ENCODE measurements at regions not wholly inside any gene's neighbourhood (a gene's known extent, or its start where the extent isn't known, plus 50 kb on each side); places are given as distances from the start of the nearest gene placed in this dataset.

DNA sequence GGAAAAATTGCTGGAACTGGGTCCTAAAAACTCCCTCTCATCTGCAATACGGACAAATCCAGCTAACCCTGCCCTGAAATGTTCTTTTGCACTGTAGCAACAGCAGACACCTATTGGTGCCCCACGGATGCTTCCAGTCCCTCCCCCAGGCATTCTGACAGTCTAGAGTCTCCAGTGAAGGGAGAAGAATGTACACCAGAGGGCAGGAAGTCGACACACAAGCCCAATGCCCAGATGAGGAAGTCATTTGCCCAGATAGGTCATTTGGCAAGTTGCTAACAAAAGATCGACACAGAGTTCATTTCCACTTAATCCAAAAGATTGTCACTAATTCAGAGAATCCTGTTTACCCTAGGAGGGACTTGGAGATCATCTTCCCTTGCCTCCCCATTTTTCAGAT lies 293.0 kb upstream of the PRDM1 start:
- Histone ChIP-seq H3K4me3 (ENCODE audit: insufficient read depth, low read depth, low read length) (no peak overlapping the region), H3K9ac (ENCODE audit: low read length) (no peak overlapping the region), H2AFZ (ENCODE audit: low read depth, low read length) (no peak overlapping the region), H3K4me1 (ENCODE audit: insufficient read depth, low read length) (no peaks in the 10 kb centered on the region), H3K27me3 (ENCODE audit: insufficient read depth, low read length) (no peaks in the 10 kb centered on the region), H3K4me2 (ENCODE audit: low read length) (no peak overlapping the region), H3K27ac (ENCODE audit: low read depth, low read length) (no peak overlapping the region), H3K79me2 (ENCODE audit: insufficient read depth, low read length) (no peaks in the 10 kb centered on the region), H3K36me3 (ENCODE audit: insufficient read depth, low read length) (no peaks in the 10 kb centered on the region), H4K20me1 (ENCODE audit: insufficient read depth, low read length) (no peaks in the 10 kb centered on the region), H3K9me3 (ENCODE audit: insufficient read depth, low read depth, low read length) (no peaks in the 10 kb centered on the region)
- Mint-ChIP-seq H3K9me3 (ENCODE audit: unreplicated experiment) (no peaks in the 10 kb centered on the region), H3K36me3 (ENCODE audit: low read depth, unreplicated experiment) (no peaks in the 10 kb centered on the region), H3K4me1 (ENCODE audit: low read depth, unreplicated experiment) (peaks cover 3% of the 10 kb centered on the region), H3K4me3 (ENCODE audit: unreplicated experiment) (no peak overlapping the region), H3K27ac (ENCODE audit: unreplicated experiment) (no peak overlapping the region), H3K27me3 (ENCODE audit: low read depth, unreplicated experiment) (no peaks in the 10 kb centered on the region)
- FAIRE-seq: no peak
- DNase-seq (ENCODE audit: low read depth): no peak
- TF ChIP-seq, protein P1, sequence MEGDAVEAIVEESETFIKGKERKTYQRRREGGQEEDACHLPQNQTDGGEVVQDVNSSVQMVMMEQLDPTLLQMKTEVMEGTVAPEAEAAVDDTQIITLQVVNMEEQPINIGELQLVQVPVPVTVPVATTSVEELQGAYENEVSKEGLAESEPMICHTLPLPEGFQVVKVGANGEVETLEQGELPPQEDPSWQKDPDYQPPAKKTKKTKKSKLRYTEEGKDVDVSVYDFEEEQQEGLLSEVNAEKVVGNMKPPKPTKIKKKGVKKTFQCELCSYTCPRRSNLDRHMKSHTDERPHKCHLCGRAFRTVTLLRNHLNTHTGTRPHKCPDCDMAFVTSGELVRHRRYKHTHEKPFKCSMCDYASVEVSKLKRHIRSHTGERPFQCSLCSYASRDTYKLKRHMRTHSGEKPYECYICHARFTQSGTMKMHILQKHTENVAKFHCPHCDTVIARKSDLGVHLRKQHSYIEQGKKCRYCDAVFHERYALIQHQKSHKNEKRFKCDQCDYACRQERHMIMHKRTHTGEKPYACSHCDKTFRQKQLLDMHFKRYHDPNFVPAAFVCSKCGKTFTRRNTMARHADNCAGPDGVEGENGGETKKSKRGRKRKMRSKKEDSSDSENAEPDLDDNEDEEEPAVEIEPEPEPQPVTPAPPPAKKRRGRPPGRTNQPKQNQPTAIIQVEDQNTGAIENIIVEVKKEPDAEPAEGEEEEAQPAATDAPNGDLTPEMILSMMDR (IDR thresholded peaks at IDR 0.05; ENCODE audit: insufficient read depth, low read depth, low read length): no peak
- TF ChIP-seq EZH2 (IDR thresholded peaks at IDR 0.05; ENCODE audit: insufficient read depth, low read length): no peak

DNA sequence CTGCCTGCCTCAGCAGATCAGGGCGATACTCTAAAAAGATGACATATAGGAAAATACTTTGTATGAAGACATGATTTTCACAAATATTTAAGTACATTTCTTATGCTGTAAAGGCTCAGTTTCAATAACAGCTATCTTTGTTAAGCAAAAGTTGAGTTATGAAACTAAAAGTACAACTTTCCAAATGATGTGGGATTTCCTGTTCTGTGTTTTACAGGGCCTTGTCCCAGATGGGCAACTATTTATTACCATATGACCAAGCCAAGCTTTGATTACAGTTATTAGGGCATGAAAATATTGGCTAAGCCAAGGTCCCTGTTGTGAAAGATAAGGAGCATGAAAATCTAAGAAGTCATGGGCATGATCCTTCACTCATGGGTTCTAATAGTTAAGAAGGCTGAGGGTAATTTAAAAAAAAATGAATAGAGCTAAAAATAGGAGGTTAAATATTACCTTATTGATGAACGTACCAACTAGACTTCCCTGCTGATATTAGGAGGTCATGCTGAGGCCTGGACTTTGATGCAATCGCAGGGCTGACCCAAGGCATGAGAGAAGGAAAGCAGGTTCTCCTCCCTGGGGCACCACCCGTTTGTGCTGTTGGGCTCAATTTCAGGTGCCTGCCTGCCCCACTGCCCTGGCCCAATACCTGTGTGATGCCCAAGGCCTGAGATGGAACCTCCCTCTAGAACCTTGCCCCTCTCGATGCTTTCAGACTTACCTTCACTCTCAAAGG lies 294.4 kb upstream of the PRDM1 start:
- no peaks in the 10 kb centered on the region for H3K36me3 ChIP-seq (ENCODE audit: insufficient read depth, low read length)
- H4K20me1 ChIP-seq (ENCODE audit: insufficient read depth, low read length): no peaks in the 10 kb centered on the region
- no peak overlapping the region for H2AFZ ChIP-seq (ENCODE audit: low read depth, low read length)
- H3K9me3 ChIP-seq (ENCODE audit: insufficient read depth, low read depth, low read length): no peaks in the 10 kb centered on the region
- peaks cover 2% of the 10 kb centered on the region for H3K27me3 Mint-ChIP-seq (ENCODE audit: low read depth, unreplicated experiment)
- H3K27ac ChIP-seq (ENCODE audit: low read depth, low read length): no peak overlapping the region
- no peak overlapping the region for H3K4me3 Mint-ChIP-seq (ENCODE audit: unreplicated experiment)
- H3K27ac Mint-ChIP-seq (ENCODE audit: unreplicated experiment): no peak overlapping the region
- H3K4me1 Mint-ChIP-seq (ENCODE audit: low read depth, unreplicated experiment): peaks cover 3% of the 10 kb centered on the region
- H3K9me3 Mint-ChIP-seq (ENCODE audit: unreplicated experiment): no peaks in the 10 kb centered on the region
- no peak overlapping the region for H3K9ac ChIP-seq (ENCODE audit: low read length)
- DNase-seq (ENCODE audit: low read depth) (no peak), FAIRE-seq (no peak)
- no peaks in the 10 kb centered on the region for H3K27me3 ChIP-seq (ENCODE audit: insufficient read depth, low read length)
- H3K4me3 ChIP-seq (ENCODE audit: insufficient read depth, low read depth, low read length): no peak overlapping the region
- H3K79me2 ChIP-seq (ENCODE audit: insufficient read depth, low read length): no peaks in the 10 kb centered on the region
- H3K4me2 ChIP-seq (ENCODE audit: low read length): no peak overlapping the region
- TF ChIP-seq, protein P1 (IDR thresholded peaks at IDR 0.05; ENCODE audit: insufficient read depth, low read depth, low read length): no peak
- TF ChIP-seq EZH2 (IDR thresholded peaks at IDR 0.05; ENCODE audit: insufficient read depth, low read length): no peak
- H3K36me3 Mint-ChIP-seq (ENCODE audit: low read depth, unreplicated experiment): no peaks in the 10 kb centered on the region
- no peaks in the 10 kb centered on the region for H3K4me1 ChIP-seq (ENCODE audit: insufficient read depth, low read length)

DNA sequence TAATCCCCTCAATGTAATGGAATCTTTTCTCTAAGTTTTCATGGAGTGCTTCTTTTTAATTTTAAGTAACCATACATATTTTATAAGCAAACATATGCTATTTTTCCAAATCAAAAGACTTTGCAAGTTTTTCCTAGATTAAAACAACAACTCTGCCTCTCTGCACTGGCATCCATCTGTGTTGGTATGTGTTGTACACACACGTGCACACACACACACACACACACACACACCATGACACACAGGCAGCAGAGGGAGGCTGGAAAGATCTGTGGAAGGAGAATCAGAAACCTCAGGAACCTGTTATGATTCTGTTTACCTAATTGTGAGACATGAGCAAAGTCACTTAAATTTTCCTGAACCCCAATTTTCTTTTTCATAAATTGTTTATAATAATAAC lies 295.0 kb upstream of the PRDM1 start:
- Mint-ChIP-seq H3K4me3 (ENCODE audit: unreplicated experiment) (no peak overlapping the region), H3K4me1 (ENCODE audit: low read depth, unreplicated experiment) (peaks cover 3% of the 10 kb centered on the region), H3K36me3 (ENCODE audit: low read depth, unreplicated experiment) (no peaks in the 10 kb centered on the region), H3K27me3 (ENCODE audit: low read depth, unreplicated experiment) (peaks cover 2% of the 10 kb centered on the region), H3K27ac (ENCODE audit: unreplicated experiment) (no peak overlapping the region), H3K9me3 (ENCODE audit: unreplicated experiment) (no peaks in the 10 kb centered on the region)
- no peak overlapping the region for H3K4me2 ChIP-seq (ENCODE audit: low read length)
- DNase-seq (ENCODE audit: low read depth) (no peak), FAIRE-seq (no peak)
- no peak overlapping the region for H2AFZ ChIP-seq (ENCODE audit: low read depth, low read length)
- H3K79me2 ChIP-seq (ENCODE audit: insufficient read depth, low read length): no peaks in the 10 kb centered on the region
- TF ChIP-seq, protein P1 (IDR thresholded peaks at IDR 0.05; ENCODE audit: insufficient read depth, low read depth, low read length): no peak
- no peak for TF ChIP-seq EZH2 (IDR thresholded peaks at IDR 0.05; ENCODE audit: insufficient read depth, low read length)
- no peaks in the 10 kb centered on the region for H3K27me3 ChIP-seq (ENCODE audit: insufficient read depth, low read length)
- H3K4me1 ChIP-seq (ENCODE audit: insufficient read depth, low read length): no peaks in the 10 kb centered on the region
- no peak overlapping the region for H3K4me3 ChIP-seq (ENCODE audit: insufficient read depth, low read depth, low read length)
- no peaks in the 10 kb centered on the region for H4K20me1 ChIP-seq (ENCODE audit: insufficient read depth, low read length)
- no peak overlapping the region for H3K27ac ChIP-seq (ENCODE audit: low read depth, low read length)
- no peaks in the 10 kb centered on the region for H3K9me3 ChIP-seq (ENCODE audit: insufficient read depth, low read depth, low read length)
- no peaks in the 10 kb centered on the region for H3K36me3 ChIP-seq (ENCODE audit: insufficient read depth, low read length)
- H3K9ac ChIP-seq (ENCODE audit: low read length): no peak overlapping the region
